ENCODE measurements at regions not wholly inside any gene's neighbourhood (a gene's known extent, or its start where the extent isn't known, plus 50 kb on each side); places are given as distances from the start of the nearest gene placed in this dataset.
"Not testable (repeated sequence)": the region's sequence is repeated elsewhere in the genome, so short reads cannot be mapped to it uniquely, and the experiment has no call there.

- no peak for DNase-seq
Measured at GRCh38 chr5:54885636-54886035, 99.8 kb downstream of the ESM1 start.

- DNase-seq = no peak
Measured at GRCh38 chr5:54884195-54884536, 101.2 kb downstream of the ESM1 start.

- peak in 2 of 56 donors; percentile 8 to 38 for DNase-seq
Measured at GRCh38 chr5:54883374-54884194, 101.8 kb downstream of the ESM1 start.

- no peak for DNase-seq
Measured at GRCh38 chr5:54882841-54883240, 102.6 kb downstream of the ESM1 start.

GRCh38 chr5:54882101-54882500 is 103.3 kb downstream of the ESM1 start:
- no peak for DNase-seq

GRCh38 chr5:54881286-54882005 is 103.9 kb downstream of the ESM1 start:
- no peak for DNase-seq

- DNase-seq = no peak
Measured at GRCh38 chr5:54876976-54877375, 108.4 kb downstream of the ESM1 start.

GRCh38 chr5:54876556-54876955 is 108.8 kb downstream of the ESM1 start:
- no peak for DNase-seq

GRCh38 chr5:54874337-54875021 is 110.9 kb downstream of the ESM1 start:
- no peak for DNase-seq

GRCh38 chr5:54873691-54874090 is 111.7 kb downstream of the ESM1 start:
- DNase-seq = no peak

- no peak for DNase-seq
Measured at GRCh38 chr5:54872810-54873209, 112.6 kb downstream of the ESM1 start.

- no peak for DNase-seq
Measured at GRCh38 chr5:54870271-54870670, 115.1 kb downstream of the ESM1 start.

GRCh38 chr5:54869691-54870090 is 115.7 kb downstream of the ESM1 start:
- no peak for DNase-seq

GRCh38 chr5:54868511-54869483 is 116.6 kb downstream of the ESM1 start:
- DNase-seq = no peak

GRCh38 chr5:54867310-54867944 is 118.0 kb downstream of the ESM1 start:
- DNase-seq = peak in 1 of 56 donors; percentile 66

- not testable (repeated sequence) for DNase-seq
Measured at GRCh38 chr5:54864911-54865515, 120.4 kb downstream of the ESM1 start.

- DNase-seq = no peak
Measured at GRCh38 chr5:54862036-54862435, 123.4 kb downstream of the ESM1 start.

GRCh38 chr5:54861212-54861894 is 124.0 kb downstream of the ESM1 start:
- no peak for DNase-seq

- no peak for DNase-seq
Measured at GRCh38 chr5:54860321-54860720, 125.1 kb downstream of the ESM1 start.

- no peak for DNase-seq
Measured at GRCh38 chr5:54859316-54859715, 126.1 kb downstream of the ESM1 start.
